ENCODE measurements at regions not wholly inside any gene's neighbourhood (a gene's known extent, or its start where the extent isn't known, plus 50 kb on each side); places are given as distances from the start of the nearest gene placed in this dataset.

DNA sequence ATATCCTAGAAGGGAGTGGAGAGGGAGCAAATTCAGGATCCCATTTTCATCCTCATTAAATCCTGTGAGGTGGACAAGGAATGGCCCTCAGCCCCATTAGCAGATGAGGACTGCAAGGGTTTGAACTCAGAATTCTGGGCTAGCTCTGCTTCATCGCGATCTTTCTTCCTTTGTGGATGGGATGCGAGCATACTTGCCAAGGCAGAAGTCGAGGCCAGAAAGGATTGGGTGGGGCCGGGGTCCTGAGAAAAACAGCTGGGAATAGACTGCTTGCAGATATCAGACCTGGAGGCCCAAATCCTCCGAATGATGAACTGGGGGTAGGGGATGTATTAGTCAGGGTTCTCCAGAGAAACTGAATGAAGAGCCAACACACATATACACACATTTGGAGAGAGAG, 179.0 kb downstream of the CHST1 start:
- Histone ChIP-seq H2AFZ (ENCODE audit: low read depth, low read length) (no peak overlapping the region), H3K27ac (ENCODE audit: insufficient read depth, low read depth, low read length) (no peak overlapping the region), H3K79me2 (ENCODE audit: control insufficient read depth, insufficient read depth, low read length) (no peaks in the 10 kb centered on the region), H3K9me1 (replicated peaks; ENCODE audit: control insufficient read depth, extremely low read depth, insufficient read depth, low read length) (no peaks in the 10 kb centered on the region), H3K4me1 (ENCODE audit: control insufficient read depth, extremely low read depth, insufficient read depth, low read length) (no peaks in the 10 kb centered on the region), H3K36me3 (ENCODE audit: control insufficient read depth in 2 of 2, extremely low read depth in 1 of 2, insufficient read depth in 2 of 2, low read length in 2 of 2) (no peaks in the 10 kb centered on the region), H3K4me2 (ENCODE audit: insufficient read depth, low read length) (no peak overlapping the region), H3K27me3 (ENCODE audit: control insufficient read depth in 2 of 2, insufficient read depth in 2 of 2, low read length in 2 of 2) (no peaks in the 10 kb centered on the region), H3K4me3 (replicated peaks in 1 of 3; ENCODE audit: insufficient read depth in 1 of 3, low read depth in 1 of 3, low read length in 3 of 3) (no peak overlapping the region), H3K9ac (replicated peaks; ENCODE audit: extremely low read depth, insufficient read depth, low read length) (no peak overlapping the region), H4K20me1 (replicated peaks; ENCODE audit: control insufficient read depth, extremely low read depth, insufficient read depth, low read length) (no peaks in the 10 kb centered on the region), H3K9me3 (replicated peaks; ENCODE audit: control insufficient read depth, insufficient read depth, low read length) (no peaks in the 10 kb centered on the region)
- BruUV-seq (replicated peaks): no TSS peak
- no peak for DNase-seq (ENCODE audit: low read depth, low spot score)
- no peak for FAIRE-seq
- TF ChIP-seq, protein P1, sequence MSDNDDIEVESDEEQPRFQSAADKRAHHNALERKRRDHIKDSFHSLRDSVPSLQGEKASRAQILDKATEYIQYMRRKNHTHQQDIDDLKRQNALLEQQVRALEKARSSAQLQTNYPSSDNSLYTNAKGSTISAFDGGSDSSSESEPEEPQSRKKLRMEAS (IDR thresholded peaks at IDR 0.05; ENCODE audit: insufficient read depth, insufficient read length): no peak
- TF ChIP-seq, protein P2, sequence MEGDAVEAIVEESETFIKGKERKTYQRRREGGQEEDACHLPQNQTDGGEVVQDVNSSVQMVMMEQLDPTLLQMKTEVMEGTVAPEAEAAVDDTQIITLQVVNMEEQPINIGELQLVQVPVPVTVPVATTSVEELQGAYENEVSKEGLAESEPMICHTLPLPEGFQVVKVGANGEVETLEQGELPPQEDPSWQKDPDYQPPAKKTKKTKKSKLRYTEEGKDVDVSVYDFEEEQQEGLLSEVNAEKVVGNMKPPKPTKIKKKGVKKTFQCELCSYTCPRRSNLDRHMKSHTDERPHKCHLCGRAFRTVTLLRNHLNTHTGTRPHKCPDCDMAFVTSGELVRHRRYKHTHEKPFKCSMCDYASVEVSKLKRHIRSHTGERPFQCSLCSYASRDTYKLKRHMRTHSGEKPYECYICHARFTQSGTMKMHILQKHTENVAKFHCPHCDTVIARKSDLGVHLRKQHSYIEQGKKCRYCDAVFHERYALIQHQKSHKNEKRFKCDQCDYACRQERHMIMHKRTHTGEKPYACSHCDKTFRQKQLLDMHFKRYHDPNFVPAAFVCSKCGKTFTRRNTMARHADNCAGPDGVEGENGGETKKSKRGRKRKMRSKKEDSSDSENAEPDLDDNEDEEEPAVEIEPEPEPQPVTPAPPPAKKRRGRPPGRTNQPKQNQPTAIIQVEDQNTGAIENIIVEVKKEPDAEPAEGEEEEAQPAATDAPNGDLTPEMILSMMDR (IDR thresholded peaks at IDR 0.05; ENCODE audit: extremely low read depth in 1 of 2, insufficient read depth in 1 of 2, low read depth in 1 of 2, low read length in 2 of 2): no peak
- TF ChIP-seq POLR2A (IDR thresholded peaks at IDR 0.05; ENCODE audit: low read depth, low read length): no peak
- no peak for TF ChIP-seq EZH2 (IDR thresholded peaks at IDR 0.05; ENCODE audit: borderline replicate concordance, low read depth, low read length, severe bottlenecking)
- no peak for TF ChIP-seq GATA2 (IDR thresholded peaks at IDR 0.05; ENCODE audit: insufficient read depth, insufficient read length, low read depth, low read length)
- ChIA-PET CTCF (interaction anchor here (1.2 to 2.1 kb wide), 4 partner anchors 11 to 285 kb away, joined by 3 to 5 read pairs (median 4); no protein-coding TSS in a partner anchor), POLR2A (no interaction called here)
- dilution Hi-C loops (cut with MboI; ENCODE audit: extremely low pct_ligation_motif_present, low sequenced_read_pairs): no loop called here
- intact Hi-C loops (cut with micrococcal nuclease): loop anchor here (10.0 kb wide), 1 partner anchor 62 kb away; no protein-coding TSS in a partner anchor

Data from endothelial cell of umbilical vein (primary cell).